ENCODE measurements at regions not wholly inside any gene's neighbourhood (a gene's known extent, or its start where the extent isn't known, plus 50 kb on each side); places are given as distances from the start of the nearest gene placed in this dataset.

- no peak overlapping the region for H3K27ac ChIP-seq
- DNase-seq = no peak
- H3K36me3 ChIP-seq = no peaks in the 10 kb centered on the region
- TF ChIP-seq POLR2A (IDR thresholded peaks at IDR 0.05) = no peak
- no peak for TF ChIP-seq CTCF (IDR thresholded peaks at IDR 0.05)
- TF ChIP-seq POLR2AphosphoS5 (IDR thresholded peaks at IDR 0.05) = no peak
- no peak for TF ChIP-seq EP300 (IDR thresholded peaks at IDR 0.05)
- intact Hi-C loops (cut with DNase I) = no loop called here
- no peak overlapping the region for H3K4me3 ChIP-seq
- no peaks in the 10 kb centered on the region for H3K4me1 ChIP-seq
- peaks cover 0 to 9% (median 0%) of the 10 kb centered on the region in 3 donors for H3K27me3 ChIP-seq
- WGBS, 2 donors = 84 to 91% methylated on average over 2 of the region's 2 CpGs
- H3K9me3 ChIP-seq = no peaks in the 10 kb centered on the region
Observed at GRCh38 chr6:40288919-40289318, 298.2 kb downstream of the LRFN2 start.

DNA sequence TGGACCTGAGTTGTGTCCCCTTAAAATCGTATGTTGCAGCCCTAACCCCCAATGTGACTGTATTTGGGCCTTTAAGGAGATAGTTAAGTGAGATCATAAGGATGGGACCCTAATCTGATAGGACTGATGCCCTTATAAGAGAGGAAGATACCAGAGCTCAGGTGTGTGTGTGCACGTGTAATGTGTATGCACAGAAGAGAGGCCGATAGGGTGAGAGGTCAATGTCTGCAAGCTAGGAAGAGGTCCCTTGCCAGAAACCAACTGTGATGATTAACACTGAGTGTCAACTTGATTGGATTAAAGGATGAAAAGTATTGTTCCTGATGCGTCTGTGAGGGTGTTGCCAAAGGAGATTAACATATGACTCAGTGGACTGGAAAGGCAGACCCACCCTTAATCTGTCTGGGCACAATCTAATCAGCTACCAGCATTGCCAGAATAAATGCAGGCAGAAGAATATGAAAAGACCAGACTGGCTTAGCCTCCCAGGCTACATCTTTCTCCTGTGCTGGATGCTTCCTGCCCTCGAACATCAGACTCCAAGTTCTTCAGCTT is 299.8 kb downstream of the LRFN2 start:
- Histone ChIP-seq H3K4me3 (no peak overlapping the region), H3K36me3 (no peaks in the 10 kb centered on the region), H3K9me3 (no peaks in the 10 kb centered on the region), H3K27me3 (peaks cover 0 to 9% (median 0%) of the 10 kb centered on the region in 3 donors), H3K4me1 (no peaks in the 10 kb centered on the region), H3K27ac (no peak overlapping the region)
- WGBS, 2 donors = 69 to 77% methylated on average over 5 of the region's 5 CpGs
- TF ChIP-seq EP300 (IDR thresholded peaks at IDR 0.05) (no peak), CTCF (IDR thresholded peaks at IDR 0.05) (no peak), POLR2AphosphoS5 (IDR thresholded peaks at IDR 0.05) (no peak), POLR2A (IDR thresholded peaks at IDR 0.05) (no peak)
- DNase-seq = no peak
- intact Hi-C loops (cut with DNase I) = no loop called here

- DNase-seq = no peak
Observed at GRCh38 chr6:40286721-40287120, 300.4 kb downstream of the LRFN2 start.

GRCh38 chr6:40285996-40286395 is 301.2 kb downstream of the LRFN2 start:
- no peak for DNase-seq
- WGBS, 2 donors = 17 to 19% methylated on average over 10 of the region's 10 CpGs

More at GRCh38 chr6:40286721-40287120, 300.4 kb downstream of the LRFN2 start:
- H3K9me3 ChIP-seq = no peaks in the 10 kb centered on the region
- no peaks in the 10 kb centered on the region for H3K36me3 ChIP-seq
- no peaks in the 10 kb centered on the region for H3K4me1 ChIP-seq
- no peak overlapping the region for H3K4me3 ChIP-seq
- intact Hi-C loops (cut with DNase I) = no loop called here
- TF ChIP-seq POLR2A (IDR thresholded peaks at IDR 0.05) = no peak
- TF ChIP-seq CTCF (IDR thresholded peaks at IDR 0.05) = no peak
- no peak for TF ChIP-seq POLR2AphosphoS5 (IDR thresholded peaks at IDR 0.05)
- no peak for TF ChIP-seq EP300 (IDR thresholded peaks at IDR 0.05)
- H3K27me3 ChIP-seq = peaks cover 0 to 9% (median 0%) of the 10 kb centered on the region in 3 donors
- no peak overlapping the region for H3K27ac ChIP-seq
- WGBS, 2 donors = 56 to 61% methylated on average over 3 of the region's 3 CpGs

More at GRCh38 chr6:40285996-40286395, 301.2 kb downstream of the LRFN2 start:
- H3K9me3 ChIP-seq = no peaks in the 10 kb centered on the region
- H3K4me3 ChIP-seq = no peak overlapping the region
- H3K27me3 ChIP-seq = peaks cover 0 to 9% (median 0%) of the 10 kb centered on the region in 3 donors
- H3K36me3 ChIP-seq = no peaks in the 10 kb centered on the region
- H3K4me1 ChIP-seq = no peaks in the 10 kb centered on the region
- TF ChIP-seq EP300 (IDR thresholded peaks at IDR 0.05) = no peak
- TF ChIP-seq POLR2AphosphoS5 (IDR thresholded peaks at IDR 0.05) = no peak
- TF ChIP-seq CTCF (IDR thresholded peaks at IDR 0.05) = no peak
- TF ChIP-seq POLR2A (IDR thresholded peaks at IDR 0.05) = no peak
- no peak overlapping the region for H3K27ac ChIP-seq
- intact Hi-C loops (cut with DNase I) = no loop called here

Measured in sigmoid colon (tissue), 6 donors.